ENCODE measurements at regions not wholly inside any gene's neighbourhood (a gene's known extent, or its start where the extent isn't known, plus 50 kb on each side); places are given as distances from the start of the nearest gene placed in this dataset.

GRCh38 chr5:96547486-96547885, 114.4 kb upstream of the PCSK1 start:
- TF ChIP-seq, protein P1, sequence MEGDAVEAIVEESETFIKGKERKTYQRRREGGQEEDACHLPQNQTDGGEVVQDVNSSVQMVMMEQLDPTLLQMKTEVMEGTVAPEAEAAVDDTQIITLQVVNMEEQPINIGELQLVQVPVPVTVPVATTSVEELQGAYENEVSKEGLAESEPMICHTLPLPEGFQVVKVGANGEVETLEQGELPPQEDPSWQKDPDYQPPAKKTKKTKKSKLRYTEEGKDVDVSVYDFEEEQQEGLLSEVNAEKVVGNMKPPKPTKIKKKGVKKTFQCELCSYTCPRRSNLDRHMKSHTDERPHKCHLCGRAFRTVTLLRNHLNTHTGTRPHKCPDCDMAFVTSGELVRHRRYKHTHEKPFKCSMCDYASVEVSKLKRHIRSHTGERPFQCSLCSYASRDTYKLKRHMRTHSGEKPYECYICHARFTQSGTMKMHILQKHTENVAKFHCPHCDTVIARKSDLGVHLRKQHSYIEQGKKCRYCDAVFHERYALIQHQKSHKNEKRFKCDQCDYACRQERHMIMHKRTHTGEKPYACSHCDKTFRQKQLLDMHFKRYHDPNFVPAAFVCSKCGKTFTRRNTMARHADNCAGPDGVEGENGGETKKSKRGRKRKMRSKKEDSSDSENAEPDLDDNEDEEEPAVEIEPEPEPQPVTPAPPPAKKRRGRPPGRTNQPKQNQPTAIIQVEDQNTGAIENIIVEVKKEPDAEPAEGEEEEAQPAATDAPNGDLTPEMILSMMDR (conservative IDR thresholded peaks at IDR 0.05; ENCODE audit: low read length): no peak
- TF ChIP-seq EZH2phosphoT487 (IDR thresholded peaks at IDR 0.05; ENCODE audit: borderline replicate concordance): no peak

Measured in Loucy (cell line).